ENCODE measurements at regions not wholly inside any gene's neighbourhood (a gene's known extent, or its start where the extent isn't known, plus 50 kb on each side); places are given as distances from the start of the nearest gene placed in this dataset.

DNA sequence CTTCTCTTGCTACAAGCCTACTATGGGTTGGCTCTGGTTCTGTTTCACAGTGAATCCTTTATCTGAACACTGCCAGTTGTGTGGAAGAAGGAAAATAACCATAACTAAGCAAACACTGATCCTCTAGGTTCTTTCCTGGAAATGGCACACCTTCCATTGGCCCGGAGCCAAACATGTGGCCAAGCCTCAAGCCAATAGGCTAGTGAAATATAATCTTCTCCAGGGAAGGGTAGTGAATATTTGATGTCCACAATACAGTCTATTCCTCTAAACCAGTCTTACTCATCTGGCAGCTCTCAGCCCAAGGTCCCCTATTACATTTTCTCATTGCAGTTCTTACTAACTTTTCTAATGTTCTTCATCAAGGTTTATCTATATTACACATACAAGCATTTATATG, 921.3 kb downstream of the TUSC7 start:
- H4K8ac ChIP-seq (ENCODE audit: low read depth, low read length): no peak overlapping the region
- H3K4me2 ChIP-seq (ENCODE audit: low read length): no peak overlapping the region
- H3K56ac ChIP-seq (ENCODE audit: low read length): no peak overlapping the region
- no peak overlapping the region for H2BK5ac ChIP-seq (ENCODE audit: low read length)
- H3K4me1 ChIP-seq (ENCODE audit: control insufficient read depth, low read depth, low read length): peaks cover 3% of the 10 kb centered on the region
- no peak overlapping the region for H4K5ac ChIP-seq (ENCODE audit: low read length)
- DNase-seq: no peak
- no peak overlapping the region for H2AK5ac ChIP-seq (ENCODE audit: low read length)
- no peaks in the 10 kb centered on the region for H3K79me2 ChIP-seq (ENCODE audit: control insufficient read depth, insufficient read depth, low read length)
- H2BK15ac ChIP-seq (replicated peaks; ENCODE audit: low read depth): no peak overlapping the region
- no peaks in the 10 kb centered on the region for H3K36me3 ChIP-seq (ENCODE audit: control insufficient read depth, insufficient read depth, low read length)
- no peak overlapping the region for H2BK120ac ChIP-seq (ENCODE audit: low read depth, low read length)
- no CpG with 5 or more reads among the region's 1 CpG for WGBS (ENCODE audit: extremely low coverage, insufficient coverage, low lambda C conversion rate)
- no peak overlapping the region for H3K18ac ChIP-seq (ENCODE audit: low read length)
- no peak overlapping the region for H3K4ac ChIP-seq (ENCODE audit: low read depth, low read length)
- H3K27ac ChIP-seq (ENCODE audit: low read depth, low read length): no peak overlapping the region
- no peak overlapping the region for H3K23ac ChIP-seq (ENCODE audit: low read length)
- no peaks in the 10 kb centered on the region for H3K79me1 ChIP-seq (ENCODE audit: low read length)
- no peaks in the 10 kb centered on the region for H3K27me3 ChIP-seq (ENCODE audit: insufficient read depth, low read length, poor library complexity)
- H3K4me3 ChIP-seq (ENCODE audit: low read length): no peak overlapping the region
- H3K9ac ChIP-seq (ENCODE audit: low read length): no peak overlapping the region

DNA sequence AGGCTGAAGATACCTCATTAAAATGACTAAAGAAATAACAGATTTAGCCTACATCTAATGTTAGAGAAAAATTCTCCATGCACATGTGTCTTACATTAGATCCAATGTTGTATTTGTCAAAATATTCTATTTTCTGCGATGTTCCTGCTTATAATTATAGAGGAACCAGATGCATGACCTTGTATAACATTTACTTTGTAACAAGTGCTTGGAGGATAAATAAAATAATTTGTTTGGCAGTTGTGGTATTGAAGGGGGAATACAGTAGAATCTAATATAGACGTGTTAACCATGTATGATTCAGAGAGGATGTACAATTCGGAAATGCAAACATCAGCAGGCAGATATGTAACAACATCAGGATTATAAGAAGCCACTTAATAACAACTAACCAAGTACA, 922.2 kb downstream of the TUSC7 start:
- H3K4ac ChIP-seq (ENCODE audit: low read depth, low read length): no peak overlapping the region
- no peak overlapping the region for H3K4me3 ChIP-seq (ENCODE audit: low read length)
- H3K9ac ChIP-seq (ENCODE audit: low read length): no peak overlapping the region
- H3K27ac ChIP-seq (ENCODE audit: low read depth, low read length): no peak overlapping the region
- H4K5ac ChIP-seq (ENCODE audit: low read length): no peak overlapping the region
- H3K4me2 ChIP-seq (ENCODE audit: low read length): no peak overlapping the region
- no peak overlapping the region for H3K23ac ChIP-seq (ENCODE audit: low read length)
- no peak overlapping the region for H2BK15ac ChIP-seq (replicated peaks; ENCODE audit: low read depth)
- no peaks in the 10 kb centered on the region for H3K79me1 ChIP-seq (ENCODE audit: low read length)
- DNase-seq: no peak
- no peaks in the 10 kb centered on the region for H3K79me2 ChIP-seq (ENCODE audit: control insufficient read depth, insufficient read depth, low read length)
- no CpG with 5 or more reads among the region's 3 CpGs for WGBS (ENCODE audit: extremely low coverage, insufficient coverage, low lambda C conversion rate)
- no peaks in the 10 kb centered on the region for H3K27me3 ChIP-seq (ENCODE audit: insufficient read depth, low read length, poor library complexity)
- no peak overlapping the region for H2AK5ac ChIP-seq (ENCODE audit: low read length)
- no peak overlapping the region for H4K8ac ChIP-seq (ENCODE audit: low read depth, low read length)
- no peak overlapping the region for H3K18ac ChIP-seq (ENCODE audit: low read length)
- H2BK5ac ChIP-seq (ENCODE audit: low read length): no peak overlapping the region
- H2BK120ac ChIP-seq (ENCODE audit: low read depth, low read length): no peak overlapping the region
- H3K56ac ChIP-seq (ENCODE audit: low read length): no peak overlapping the region
- peaks cover 3% of the 10 kb centered on the region for H3K4me1 ChIP-seq (ENCODE audit: control insufficient read depth, low read depth, low read length)
- no peaks in the 10 kb centered on the region for H3K36me3 ChIP-seq (ENCODE audit: control insufficient read depth, insufficient read depth, low read length)

DNA sequence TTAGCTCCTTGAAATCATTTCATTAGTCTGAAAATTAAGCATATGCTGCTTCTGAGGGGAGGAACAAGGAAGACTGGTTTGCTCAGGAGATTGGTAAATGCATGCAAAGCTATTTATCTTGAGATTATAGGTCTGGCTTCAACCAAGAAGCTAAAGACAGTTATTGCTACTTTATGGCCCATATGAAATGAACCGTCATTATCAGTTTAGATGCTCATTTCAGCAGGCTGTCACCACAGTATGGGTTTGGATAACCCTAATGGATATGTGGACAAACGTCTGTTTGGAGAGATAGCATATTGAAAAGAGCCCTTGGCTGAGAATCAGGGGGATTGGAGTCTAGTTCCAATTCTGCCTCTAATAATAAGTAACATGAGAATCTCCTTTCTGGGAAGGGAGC, 922.6 kb downstream of the TUSC7 start:
- no peaks in the 10 kb centered on the region for H3K79me2 ChIP-seq (ENCODE audit: control insufficient read depth, insufficient read depth, low read length)
- no peak overlapping the region for H3K18ac ChIP-seq (ENCODE audit: low read length)
- no peak overlapping the region for H2BK5ac ChIP-seq (ENCODE audit: low read length)
- WGBS (ENCODE audit: extremely low coverage, insufficient coverage, low lambda C conversion rate): no CpG with 5 or more reads among the region's 2 CpGs
- H3K79me1 ChIP-seq (ENCODE audit: low read length): no peaks in the 10 kb centered on the region
- H3K4me1 ChIP-seq (ENCODE audit: control insufficient read depth, low read depth, low read length): no peaks in the 10 kb centered on the region
- H3K56ac ChIP-seq (ENCODE audit: low read length): no peak overlapping the region
- no peak overlapping the region for H2BK15ac ChIP-seq (replicated peaks; ENCODE audit: low read depth)
- no peak overlapping the region for H3K4ac ChIP-seq (ENCODE audit: low read depth, low read length)
- H2BK120ac ChIP-seq (ENCODE audit: low read depth, low read length): no peak overlapping the region
- no peak overlapping the region for H4K5ac ChIP-seq (ENCODE audit: low read length)
- no peak overlapping the region for H3K23ac ChIP-seq (ENCODE audit: low read length)
- no peak overlapping the region for H3K4me2 ChIP-seq (ENCODE audit: low read length)
- H3K36me3 ChIP-seq (ENCODE audit: control insufficient read depth, insufficient read depth, low read length): no peaks in the 10 kb centered on the region
- H3K27me3 ChIP-seq (ENCODE audit: insufficient read depth, low read length, poor library complexity): no peaks in the 10 kb centered on the region
- H3K27ac ChIP-seq (ENCODE audit: low read depth, low read length): no peak overlapping the region
- no peak for DNase-seq
- H3K9ac ChIP-seq (ENCODE audit: low read length): no peak overlapping the region
- no peak overlapping the region for H3K4me3 ChIP-seq (ENCODE audit: low read length)
- H2AK5ac ChIP-seq (ENCODE audit: low read length): no peak overlapping the region
- H4K8ac ChIP-seq (ENCODE audit: low read depth, low read length): no peak overlapping the region

DNA sequence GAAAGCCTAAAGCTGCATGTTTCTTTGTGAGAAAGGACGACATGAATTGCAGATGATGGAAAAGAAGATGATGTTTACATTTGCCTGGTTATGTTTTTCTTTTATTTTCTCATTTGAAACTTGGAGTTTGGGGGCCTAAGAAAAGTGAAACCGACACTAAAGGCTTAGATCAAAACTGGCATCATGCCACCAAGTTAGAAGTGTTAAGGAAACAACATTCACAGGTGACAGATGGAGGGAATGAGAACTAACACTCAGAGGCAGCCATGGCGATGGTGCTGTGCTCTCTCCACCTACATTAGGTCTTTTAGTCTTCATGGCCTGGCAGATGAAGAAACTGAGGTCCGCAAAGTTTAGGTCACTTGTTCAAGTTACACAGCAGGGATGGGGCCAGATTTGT, 923.6 kb downstream of the TUSC7 start:
- no peak overlapping the region for H4K5ac ChIP-seq (ENCODE audit: low read length)
- no peak for DNase-seq
- no peak overlapping the region for H2BK5ac ChIP-seq (ENCODE audit: low read length)
- H3K4me2 ChIP-seq (ENCODE audit: low read length): no peak overlapping the region
- no peaks in the 10 kb centered on the region for H3K79me1 ChIP-seq (ENCODE audit: low read length)
- H3K79me2 ChIP-seq (ENCODE audit: control insufficient read depth, insufficient read depth, low read length): no peaks in the 10 kb centered on the region
- H3K4me3 ChIP-seq (ENCODE audit: low read length): no peak overlapping the region
- H3K56ac ChIP-seq (ENCODE audit: low read length): no peak overlapping the region
- H3K36me3 ChIP-seq (ENCODE audit: control insufficient read depth, insufficient read depth, low read length): no peaks in the 10 kb centered on the region
- no peak overlapping the region for H3K27ac ChIP-seq (ENCODE audit: low read depth, low read length)
- no peaks in the 10 kb centered on the region for H3K4me1 ChIP-seq (ENCODE audit: control insufficient read depth, low read depth, low read length)
- no peak overlapping the region for H3K23ac ChIP-seq (ENCODE audit: low read length)
- H2AK5ac ChIP-seq (ENCODE audit: low read length): no peak overlapping the region
- no peak overlapping the region for H3K18ac ChIP-seq (ENCODE audit: low read length)
- H3K27me3 ChIP-seq (ENCODE audit: insufficient read depth, low read length, poor library complexity): no peaks in the 10 kb centered on the region
- WGBS (ENCODE audit: extremely low coverage, insufficient coverage, low lambda C conversion rate): no CpG with 5 or more reads among the region's 4 CpGs
- no peak overlapping the region for H3K4ac ChIP-seq (ENCODE audit: low read depth, low read length)
- no peak overlapping the region for H4K8ac ChIP-seq (ENCODE audit: low read depth, low read length)
- no peak overlapping the region for H3K9ac ChIP-seq (ENCODE audit: low read length)
- no peak overlapping the region for H2BK120ac ChIP-seq (ENCODE audit: low read depth, low read length)
- H2BK15ac ChIP-seq (replicated peaks; ENCODE audit: low read depth): no peak overlapping the region

DNA sequence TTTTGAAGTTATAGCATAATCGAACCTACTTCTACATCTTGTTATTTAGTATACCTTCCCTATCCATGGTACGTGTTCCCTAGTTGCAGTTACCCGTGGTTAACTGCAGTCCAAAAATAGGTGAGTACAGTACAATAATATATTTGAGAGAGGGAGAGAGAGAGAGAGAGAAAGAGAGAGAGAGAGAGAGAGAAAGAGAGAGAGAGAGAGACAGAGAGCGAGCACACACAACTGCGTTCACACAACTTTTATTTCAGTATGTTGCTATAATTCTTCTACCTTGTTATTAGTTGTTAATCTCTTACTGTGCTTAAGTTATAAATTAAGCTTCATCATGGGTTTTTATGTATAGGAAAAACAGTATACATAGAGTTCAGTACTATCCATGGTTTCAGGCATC, 928.1 kb downstream of the TUSC7 start:
- no peak overlapping the region for H3K27ac ChIP-seq (ENCODE audit: low read depth, low read length)
- H4K8ac ChIP-seq (ENCODE audit: low read depth, low read length): no peak overlapping the region
- H2BK120ac ChIP-seq (ENCODE audit: low read depth, low read length): no peak overlapping the region
- H3K79me1 ChIP-seq (ENCODE audit: low read length): no peaks in the 10 kb centered on the region
- no peak overlapping the region for H3K4ac ChIP-seq (ENCODE audit: low read depth, low read length)
- H3K56ac ChIP-seq (ENCODE audit: low read length): no peak overlapping the region
- no peaks in the 10 kb centered on the region for H3K79me2 ChIP-seq (ENCODE audit: control insufficient read depth, insufficient read depth, low read length)
- WGBS (ENCODE audit: extremely low coverage, insufficient coverage, low lambda C conversion rate): no CpG with 5 or more reads among the region's 5 CpGs
- H3K18ac ChIP-seq (ENCODE audit: low read length): no peak overlapping the region
- H3K36me3 ChIP-seq (ENCODE audit: control insufficient read depth, insufficient read depth, low read length): no peaks in the 10 kb centered on the region
- H3K27me3 ChIP-seq (ENCODE audit: insufficient read depth, low read length, poor library complexity): no peaks in the 10 kb centered on the region
- H3K4me2 ChIP-seq (ENCODE audit: low read length): no peak overlapping the region
- no peak for DNase-seq
- H3K23ac ChIP-seq (ENCODE audit: low read length): no peak overlapping the region
- no peak overlapping the region for H4K5ac ChIP-seq (ENCODE audit: low read length)
- no peak overlapping the region for H3K9ac ChIP-seq (ENCODE audit: low read length)
- H3K4me1 ChIP-seq (ENCODE audit: control insufficient read depth, low read depth, low read length): no peaks in the 10 kb centered on the region
- H2BK5ac ChIP-seq (ENCODE audit: low read length): no peak overlapping the region
- H2AK5ac ChIP-seq (ENCODE audit: low read length): no peak overlapping the region
- no peak overlapping the region for H2BK15ac ChIP-seq (replicated peaks; ENCODE audit: low read depth)
- no peak overlapping the region for H3K4me3 ChIP-seq (ENCODE audit: low read length)

DNA sequence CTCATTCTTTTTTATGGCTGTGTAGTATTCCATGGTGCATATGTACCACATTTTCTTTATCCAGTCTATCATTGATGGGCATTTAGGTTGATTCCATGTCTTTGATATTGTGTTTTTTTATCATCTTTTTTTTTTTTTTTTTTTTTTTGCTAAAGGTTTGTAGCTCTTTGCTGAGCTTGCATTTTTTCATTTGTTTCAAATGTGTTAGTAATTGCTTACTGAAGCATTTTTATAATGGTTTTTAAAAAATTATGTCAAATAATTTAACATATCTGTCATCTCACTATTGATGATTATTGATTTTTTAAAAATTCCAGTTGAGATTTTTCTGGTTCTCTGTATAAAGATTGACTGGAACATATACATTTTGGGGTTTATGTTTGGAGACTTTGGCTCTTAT, 934.6 kb downstream of the TUSC7 start:
- no peak for DNase-seq
- H3K9ac ChIP-seq (ENCODE audit: low read length): no peak overlapping the region

More for the DNA sequence above, 934.6 kb downstream of the TUSC7 start:
- no peaks in the 10 kb centered on the region for H3K36me3 ChIP-seq (ENCODE audit: control insufficient read depth, insufficient read depth, low read length)
- no peak overlapping the region for H4K8ac ChIP-seq (ENCODE audit: low read depth, low read length)
- H3K79me1 ChIP-seq (ENCODE audit: low read length): no peaks in the 10 kb centered on the region
- H2AK5ac ChIP-seq (ENCODE audit: low read length): no peak overlapping the region
- no peaks in the 10 kb centered on the region for H3K27me3 ChIP-seq (ENCODE audit: insufficient read depth, low read length, poor library complexity)
- H3K27ac ChIP-seq (ENCODE audit: low read depth, low read length): no peak overlapping the region
- no peak overlapping the region for H3K23ac ChIP-seq (ENCODE audit: low read length)
- H3K4me1 ChIP-seq (ENCODE audit: control insufficient read depth, low read depth, low read length): no peaks in the 10 kb centered on the region
- H2BK15ac ChIP-seq (replicated peaks; ENCODE audit: low read depth): no peak overlapping the region
- no peak overlapping the region for H3K4me3 ChIP-seq (ENCODE audit: low read length)
- no peak overlapping the region for H3K4ac ChIP-seq (ENCODE audit: low read depth, low read length)
- no peaks in the 10 kb centered on the region for H3K79me2 ChIP-seq (ENCODE audit: control insufficient read depth, insufficient read depth, low read length)
- H2BK5ac ChIP-seq (ENCODE audit: low read length): no peak overlapping the region
- no peak overlapping the region for H4K5ac ChIP-seq (ENCODE audit: low read length)
- no peak overlapping the region for H3K56ac ChIP-seq (ENCODE audit: low read length)
- no peak overlapping the region for H3K4me2 ChIP-seq (ENCODE audit: low read length)
- H3K18ac ChIP-seq (ENCODE audit: low read length): no peak overlapping the region
- H2BK120ac ChIP-seq (ENCODE audit: low read depth, low read length): no peak overlapping the region

Measured in mesendoderm (in vitro differentiated cells).